Progenitor cell of endocrine pancreas (in vitro differentiated cells): ENCODE measurements at regions not wholly inside any gene's neighbourhood (a gene's known extent, or its start where the extent isn't known, plus 50 kb on each side); places are given as distances from the start of the nearest gene placed in this dataset.

ENCODE experiments used
- DNase-seq: peaks from one replicate; pipeline ENCODE4 v3.0.0; 2021; ENCODE audit warnings: low spot score; ENCODE audit not compliant: unreplicated experiment
- H3K27ac Mint-ChIP-seq: 2 replicates; pipeline ENCODE4 v1.8.0; 2021; ENCODE audit warnings: mild to moderate bottlenecking, moderate library complexity, mixed read lengths
- H3K27me3 Mint-ChIP-seq: 2 replicates; pipeline ENCODE4 v1.8.0; 2021; ENCODE audit warnings: mixed read lengths
- H3K36me3 Mint-ChIP-seq: 2 replicates; pipeline ENCODE4 v1.8.0; 2022; ENCODE audit warnings: mixed read lengths; ENCODE audit not compliant: insufficient read depth
- H3K4me1 Mint-ChIP-seq: 2 replicates; pipeline ENCODE4 v1.8.0; 2021; ENCODE audit warnings: low read depth, mixed read lengths
- H3K4me3 Mint-ChIP-seq: 2 replicates; pipeline ENCODE4 v1.8.0; 2021; ENCODE audit warnings: low read depth, mild to moderate bottlenecking, moderate library complexity, mixed read lengths
- H3K9me3 Mint-ChIP-seq: 2 replicates; pipeline ENCODE4 v1.8.0; 2021; ENCODE audit warnings: low read depth, mixed read lengths
- CTCF ChIP-seq: fragments of 200-600 bp; sonication (generic); IDR thresholded peaks from one replicate; pipeline ENCODE4 v1.5.0; 2021; ENCODE audit warnings: antibody characterized with exemption, mild to moderate bottlenecking; ENCODE audit not compliant: unreplicated experiment

- Mint-ChIP-seq H3K4me3 (no peak overlapping the region), H3K36me3 (peaks cover 8% of the 10 kb centered on the region), H3K27ac (no peak overlapping the region), H3K27me3 (no peaks in the 10 kb centered on the region), H3K9me3 (no peaks in the 10 kb centered on the region), H3K4me1 (no peaks in the 10 kb centered on the region)
- TF ChIP-seq CTCF, result no peak
- DNase-seq, result no peak
Measured at GRCh38 chr12:124379379-124379937, 84.6 kb downstream of the RFLNA start.

GRCh38 chr12:124378926-124379325, 84.0 kb downstream of the RFLNA start:
- Mint-ChIP-seq H3K4me3 (no peak overlapping the region), H3K27me3 (no peaks in the 10 kb centered on the region), H3K27ac (peak overlapping the region; percentile 85), H3K4me1 (no peaks in the 10 kb centered on the region), H3K36me3 (peaks cover 8% of the 10 kb centered on the region), H3K9me3 (no peaks in the 10 kb centered on the region)
- TF ChIP-seq CTCF, result no peak
- DNase-seq, result no peak

GRCh38 chr12:124377981-124378509, 83.2 kb downstream of the RFLNA start:
- peaks cover 6% of the 10 kb centered on the region for H3K36me3 Mint-ChIP-seq
- no peak overlapping the region for H3K27ac Mint-ChIP-seq
- H3K27me3 Mint-ChIP-seq, result no peaks in the 10 kb centered on the region
- no peak for TF ChIP-seq CTCF
- H3K4me1 Mint-ChIP-seq, result no peaks in the 10 kb centered on the region
- H3K4me3 Mint-ChIP-seq, result no peak overlapping the region
- no peaks in the 10 kb centered on the region for H3K9me3 Mint-ChIP-seq
- DNase-seq, result no peak

GRCh38 chr12:124376435-124376834, 81.5 kb downstream of the RFLNA start:
- H3K36me3 Mint-ChIP-seq, result peaks cover 6% of the 10 kb centered on the region
- no peak for DNase-seq
- H3K4me1 Mint-ChIP-seq, result no peaks in the 10 kb centered on the region
- no peaks in the 10 kb centered on the region for H3K27me3 Mint-ChIP-seq
- no peak overlapping the region for H3K4me3 Mint-ChIP-seq
- no peak for TF ChIP-seq CTCF
- H3K27ac Mint-ChIP-seq, result peak overlapping the region; percentile 16
- no peaks in the 10 kb centered on the region for H3K9me3 Mint-ChIP-seq

GRCh38 chr12:124375789-124376175, 80.9 kb downstream of the RFLNA start:
- DNase-seq, result no peak
- Mint-ChIP-seq H3K36me3 (peaks cover 4% of the 10 kb centered on the region), H3K4me3 (no peak overlapping the region), H3K27ac (no peak overlapping the region), H3K9me3 (no peaks in the 10 kb centered on the region), H3K4me1 (no peaks in the 10 kb centered on the region), H3K27me3 (no peaks in the 10 kb centered on the region)
- no peak for TF ChIP-seq CTCF
